Naive thymus-derived CD4-positive, alpha-beta T cell (primary cell): ENCODE measurements at regions not wholly inside any gene's neighbourhood (a gene's known extent, or its start where the extent isn't known, plus 50 kb on each side); places are given as distances from the start of the nearest gene placed in this dataset.
A peak's percentile ranks its signal among the peaks of the same experiment; 100 is the strongest.

Experiments
- ATAC-seq: fragments of 150-1000 bp; cut with Tn5 transposase; 2 replicates; pipeline ENCODE4 v1.10.0; 2021; ENCODE audit warnings: mild to moderate bottlenecking, moderate library complexity
- CTCF ChIA-PET: fragments of 350-600 bp; sonication (Branson Sonifier 250); formaldehyde crosslinking; loops from one replicate; lab custom pipeline; 2021; ENCODE audit warnings: antibody characterized with exemption; lab: Charles Lee
- POLR2A ChIA-PET: fragments of 350-600 bp; sonication (Branson Sonifier 250); formaldehyde crosslinking; loops from one replicate; lab custom pipeline; 2021; ENCODE audit warnings: antibody characterized with exemption, inconsistent platforms; lab: Charles Lee
- DNase-seq, 9 donors: peaks; one replicate each; pipeline versions ENCODE4 v3.0.0 to v3.0.0-alpha.2; 2020 to 2022; ENCODE audit warnings: mixed read lengths in 1 of 9
- H3K27ac ChIP-seq: one replicate; pipeline ENCODE4 v1.7.0; 2013; ENCODE audit warnings: mild to moderate bottlenecking, low read depth, low read length, moderate library complexity
- H3K27me3 ChIP-seq, 2 donors: one replicate each; pipeline ENCODE4 v1.7.0; 2013; ENCODE audit warnings: low read length in 2 of 2, mild to moderate bottlenecking in 2 of 2, moderate library complexity in 2 of 2; ENCODE audit not compliant: control insufficient read depth in 2 of 2, insufficient read depth in 2 of 2
- H3K36me3 ChIP-seq, 3 experiments: 1 replicate in 2 of 3; 2 replicates in 1 of 3; pipeline ENCODE4 v1.7.0; 2013; ENCODE audit warnings: low read length in 3 of 3, mild to moderate bottlenecking in 3 of 3, moderate library complexity in 1 of 3; ENCODE audit not compliant: insufficient read depth in 3 of 3, control insufficient read depth in 2 of 3
- H3K4me1 ChIP-seq, 2 donors: one replicate each; pipeline ENCODE4 v1.7.0; 2013; ENCODE audit warnings: low read length in 2 of 2, mild to moderate bottlenecking in 2 of 2, moderate library complexity in 1 of 2; ENCODE audit not compliant: control insufficient read depth in 2 of 2, insufficient read depth in 2 of 2
- H3K4me3 ChIP-seq: 2 replicates; pipeline ENCODE4 v1.7.0; 2013; ENCODE audit warnings: mild to moderate bottlenecking, low read length
- H3K9me3 ChIP-seq, 3 experiments: 1 replicate in 2 of 3; 2 replicates in 1 of 3; pipeline ENCODE4 v1.7.0; 2013; ENCODE audit warnings: low read length in 3 of 3; ENCODE audit not compliant: control insufficient read depth in 2 of 3
- H3K27ac Mint-ChIP-seq, 9 donors: one replicate each; pipeline ENCODE4 v1.8.0; 2020 to 2022; ENCODE audit warnings: mixed read lengths in 9 of 9, mild to moderate bottlenecking in 8 of 9, moderate library complexity in 5 of 9, inconsistent platforms in 2 of 9
- H3K27me3 Mint-ChIP-seq, 5 donors: one replicate each; pipeline ENCODE4 v1.8.0; 2021 to 2022; ENCODE audit warnings: mixed read lengths in 5 of 5, mild to moderate bottlenecking in 1 of 5
- H3K36me3 Mint-ChIP-seq, 5 donors: one replicate each; pipeline ENCODE4 v1.8.0; 2020 to 2022; ENCODE audit warnings: mixed read lengths in 5 of 5, mild to moderate bottlenecking in 3 of 5, inconsistent platforms in 1 of 5
- H3K4me1 Mint-ChIP-seq, 7 donors: one replicate each; pipeline ENCODE4 v1.8.0; 2020 to 2022; ENCODE audit warnings: mixed read lengths in 7 of 7, mild to moderate bottlenecking in 3 of 7, inconsistent platforms in 1 of 7
- H3K4me3 Mint-ChIP-seq, 10 donors: one replicate each; pipeline ENCODE4 v1.8.0; 2020 to 2022; ENCODE audit warnings: mild to moderate bottlenecking in 10 of 10, mixed read lengths in 10 of 10, moderate library complexity in 6 of 10, inconsistent platforms in 2 of 10
- H3K9me3 Mint-ChIP-seq, 11 donors: one replicate each; pipeline ENCODE4 v1.8.0; 2020 to 2022; ENCODE audit warnings: mixed read lengths in 11 of 11, mild to moderate bottlenecking in 4 of 11, inconsistent platforms in 1 of 11, moderate library complexity in 1 of 11
- intact Hi-C, 2 donors: fragments of 100-400 bp; cut with micrococcal nuclease; formaldehyde crosslinking; loops; one replicate each; pipeline ENCODE4 v1.15.1; 2023

DNA sequence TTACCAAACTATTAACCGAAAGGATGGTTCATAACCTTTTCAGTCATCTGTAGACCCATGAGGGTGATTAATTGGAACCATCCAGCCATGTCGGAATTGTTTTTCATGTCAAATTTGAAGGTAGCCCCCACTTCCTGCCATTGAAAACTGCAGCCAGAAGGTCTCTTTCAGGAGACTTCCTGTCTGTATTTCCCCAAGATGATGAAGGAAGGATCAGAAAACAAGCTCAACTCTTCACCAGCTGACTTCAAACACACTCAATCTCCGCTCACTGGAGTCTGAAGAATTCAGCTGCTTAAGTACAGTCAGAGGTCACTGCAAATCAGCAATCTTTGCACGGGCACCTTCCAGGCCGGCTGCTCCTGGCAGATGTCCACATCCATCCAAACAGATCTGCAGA is 291.7 kb upstream of the NPVF start:
- Histone ChIP-seq H3K9me3 (no peaks in the 10 kb centered on the region), H3K4me1 (peaks cover 0 to 45% of the 10 kb centered on the region in 2 donors), H3K27me3 (no peaks in the 10 kb centered on the region), H3K36me3 (no peaks in the 10 kb centered on the region), H3K4me3 (peak overlapping the region; percentile 17), H3K27ac (no peak overlapping the region)
- intact Hi-C loops, result loop anchor here in 1 of 2 donors (2.0 kb wide), 1 partner anchor 23 kb away; no protein-coding TSS in a partner anchor
- Mint-ChIP-seq H3K27me3 (peaks cover 0 to 3% (median 0%) of the 10 kb centered on the region in 5 donors), H3K36me3 (peaks cover 0 to 18% (median 9%) of the 10 kb centered on the region in 5 donors), H3K4me1 (peaks cover 9 to 73% (median 61%) of the 10 kb centered on the region in 7 donors), H3K9me3 (peaks cover 0 to 18% (median 2%) of the 10 kb centered on the region in 11 donors), H3K27ac (peak overlapping the region; percentile 47 to 91 (median 82)), H3K4me3 (peak overlapping the region; percentile 44 to 73 (median 64))
- CTCF ChIA-PET, result interaction anchor here (0.6 to 1.4 kb wide), 5 partner anchors 24 to 129 kb away, joined by 3 to 4 read pairs (median 3); no protein-coding TSS in a partner anchor
- DNase-seq (peak in 7 of 9 donors; percentile 13 to 55 (median 46)), ATAC-seq (peak; percentile 42)
- POLR2A ChIA-PET, result interaction anchor here (1.2 to 2.0 kb wide), 3 partner anchors 12 to 24 kb away, joined by 3 to 10 read pairs (median 5); no protein-coding TSS in a partner anchor

DNA sequence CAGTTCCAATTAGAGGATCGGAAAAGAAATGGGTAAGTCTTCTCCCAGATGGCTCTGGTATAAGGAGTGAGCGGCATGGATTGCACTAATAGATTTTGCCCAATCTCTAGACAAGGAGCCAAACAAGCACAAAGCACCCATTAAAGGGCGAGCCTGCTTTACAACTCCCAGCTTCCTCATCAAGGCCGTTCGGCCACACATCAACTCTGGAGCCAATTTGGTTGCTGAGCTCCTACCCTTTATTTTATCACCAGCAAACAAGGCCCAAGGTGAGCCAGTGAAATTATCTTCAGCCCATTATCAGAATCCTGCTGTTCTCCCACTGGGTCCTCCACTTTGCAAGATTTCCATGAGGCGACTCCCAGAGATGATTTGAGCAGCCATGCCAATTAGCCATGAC is 292.2 kb upstream of the NPVF start:
- ChIA-PET CTCF (interaction anchor here (0.7 to 1.4 kb wide), 5 partner anchors 24 to 259 kb away, joined by 3 to 4 read pairs (median 4); no protein-coding TSS in a partner anchor), POLR2A (interaction anchor here (1.2 to 2.0 kb wide), 3 partner anchors 12 to 25 kb away, joined by 3 to 10 read pairs (median 5); no protein-coding TSS in a partner anchor)
- H3K27me3 ChIP-seq, result no peaks in the 10 kb centered on the region
- no peaks in the 10 kb centered on the region for H3K36me3 ChIP-seq
- H3K4me3 ChIP-seq, result peak overlapping the region; percentile 17
- peaks cover 9 to 73% (median 61%) of the 10 kb centered on the region in 7 donors for H3K4me1 Mint-ChIP-seq
- no peak overlapping the region for H3K27ac ChIP-seq
- H3K27ac Mint-ChIP-seq, result peak overlapping the region; percentile 47 to 91 (median 82)
- no peak for DNase-seq
- intact Hi-C loops, result loop anchor here in 1 of 2 donors (2.0 kb wide), 1 partner anchor 24 kb away; no protein-coding TSS in a partner anchor
- H3K9me3 Mint-ChIP-seq, result peaks cover 0 to 15% (median 3%) of the 10 kb centered on the region in 11 donors
- peaks cover 0 to 18% (median 9%) of the 10 kb centered on the region in 5 donors for H3K36me3 Mint-ChIP-seq
- peaks cover 0 to 7% (median 0%) of the 10 kb centered on the region in 5 donors for H3K27me3 Mint-ChIP-seq
- no peaks in the 10 kb centered on the region for H3K9me3 ChIP-seq
- ATAC-seq, result no peak
- peaks cover 0 to 45% of the 10 kb centered on the region in 2 donors for H3K4me1 ChIP-seq
- peak overlapping the region; percentile 44 to 73 (median 64) for H3K4me3 Mint-ChIP-seq

DNA sequence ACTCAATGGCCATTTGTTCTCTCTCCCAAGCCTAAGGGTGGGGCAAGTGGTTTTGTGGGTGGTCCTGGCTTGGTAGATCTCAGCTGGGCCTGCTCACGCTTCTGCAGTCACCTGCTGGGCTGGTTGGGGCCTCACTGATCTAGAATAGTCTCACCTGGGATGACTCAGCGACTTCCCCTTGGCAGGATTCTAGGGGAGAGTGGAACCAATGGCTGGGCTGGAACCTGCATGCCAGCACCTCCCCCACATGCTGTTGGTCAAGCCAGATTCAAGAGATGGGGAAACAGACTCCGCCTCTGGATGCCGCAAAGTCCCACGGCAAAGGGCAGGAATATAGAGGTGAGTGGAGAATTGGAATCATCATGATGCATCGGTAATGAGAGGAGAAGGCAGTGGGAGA is 292.9 kb upstream of the NPVF start:
- Histone ChIP-seq H3K4me1 (peaks cover 0 to 45% of the 10 kb centered on the region in 2 donors), H3K4me3 (no peak overlapping the region), H3K27ac (no peak overlapping the region), H3K36me3 (no peaks in the 10 kb centered on the region), H3K9me3 (no peaks in the 10 kb centered on the region), H3K27me3 (no peaks in the 10 kb centered on the region)
- peaks cover 9 to 72% (median 60%) of the 10 kb centered on the region in 7 donors for H3K4me1 Mint-ChIP-seq
- peaks cover 0 to 14% (median 4%) of the 10 kb centered on the region in 5 donors for H3K27me3 Mint-ChIP-seq
- peaks cover 0 to 18% (median 9%) of the 10 kb centered on the region in 5 donors for H3K36me3 Mint-ChIP-seq
- peak overlapping the region in 8 of 9 donors; percentile 10 to 91 (median 76) for H3K27ac Mint-ChIP-seq
- ATAC-seq (no peak), DNase-seq (no peak)
- ChIA-PET POLR2A (no interaction called here), CTCF (interaction anchor here (0.9 kb wide), 1 partner anchor 260 kb away, joined by 4 read pairs; no protein-coding TSS in a partner anchor)
- intact Hi-C loops, result loop anchor here in 1 of 2 donors (2.0 kb wide), 1 partner anchor 24 kb away; no protein-coding TSS in a partner anchor
- H3K9me3 Mint-ChIP-seq, result peaks cover 0 to 14% (median 4%) of the 10 kb centered on the region in 11 donors
- peak overlapping the region in 3 of 10 donors; percentile 50 to 70 (median 60) for H3K4me3 Mint-ChIP-seq

DNA sequence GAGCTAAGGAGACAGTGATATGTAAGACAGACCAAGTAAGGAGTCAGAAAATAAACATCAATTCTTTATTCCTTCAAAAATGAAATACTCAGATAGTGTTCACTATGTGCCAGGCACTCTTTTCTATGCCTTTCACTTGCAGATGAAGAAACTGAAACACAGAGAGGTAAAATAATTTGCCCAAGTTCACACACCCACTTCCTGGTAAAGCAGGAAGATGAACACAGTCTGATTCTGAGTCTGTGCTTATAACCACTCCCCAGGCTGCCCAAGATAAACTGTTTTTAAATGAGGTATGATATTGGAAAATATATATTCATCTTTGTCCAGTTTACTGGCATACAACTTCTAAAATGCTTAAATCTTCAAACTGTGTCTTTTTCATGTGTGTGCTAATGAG is 294.4 kb upstream of the NPVF start:
- peak in 5 of 9 donors; percentile 19 to 35 (median 24) for DNase-seq
- Mint-ChIP-seq H3K27me3 (peaks cover 0 to 19% (median 4%) of the 10 kb centered on the region in 5 donors), H3K4me3 (peak overlapping the region; percentile 6 to 72 (median 54)), H3K36me3 (peaks cover 0 to 17% (median 9%) of the 10 kb centered on the region in 5 donors), H3K27ac (peak overlapping the region; percentile 47 to 91 (median 87)), H3K9me3 (peaks cover 0 to 14% (median 4%) of the 10 kb centered on the region in 11 donors), H3K4me1 (peaks cover 9 to 61% (median 54%) of the 10 kb centered on the region in 7 donors)
- Histone ChIP-seq H3K9me3 (no peaks in the 10 kb centered on the region), H3K27ac (peak overlapping the region; percentile 4), H3K4me1 (peaks cover 0 to 45% of the 10 kb centered on the region in 2 donors), H3K4me3 (no peak overlapping the region), H3K36me3 (no peaks in the 10 kb centered on the region), H3K27me3 (no peaks in the 10 kb centered on the region)
- intact Hi-C loops, result no loop called here
- ATAC-seq, result no peak
- CTCF ChIA-PET, result interaction anchor here (0.9 kb wide), 1 partner anchor 9 kb away, joined by 5 read pairs; no protein-coding TSS in a partner anchor
- POLR2A ChIA-PET, result no interaction called here

DNA sequence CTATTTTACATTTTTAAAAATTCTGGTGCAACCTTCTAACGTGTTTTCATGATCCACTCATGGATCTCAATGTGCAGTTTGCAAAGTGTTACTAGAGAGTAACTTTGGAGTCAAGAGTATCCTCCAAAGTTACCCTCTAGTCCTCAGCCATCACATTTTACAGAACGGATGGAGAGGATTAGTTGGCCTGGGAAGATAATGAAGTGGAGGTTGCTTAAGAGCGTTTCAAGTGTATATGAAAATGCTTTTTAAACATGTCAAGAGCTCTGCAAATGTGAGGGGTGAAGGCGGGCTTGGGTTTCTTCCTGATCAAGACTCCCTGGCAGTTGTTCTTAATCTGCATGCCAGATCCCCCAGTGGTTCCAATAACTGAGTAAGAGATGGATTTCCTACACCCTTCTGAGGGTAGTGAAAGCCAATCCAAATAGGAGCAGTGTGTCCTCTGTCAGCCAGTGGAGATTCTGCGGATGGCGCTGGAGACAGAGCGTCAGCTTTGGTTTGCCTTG is 299.4 kb upstream of the NPVF start:
- no peaks in the 10 kb centered on the region for H3K9me3 ChIP-seq
- peaks cover 0 to 7% of the 10 kb centered on the region in 2 donors for H3K4me1 ChIP-seq
- no peak for ATAC-seq
- intact Hi-C loops, result no loop called here
- no peaks in the 10 kb centered on the region for H3K27me3 ChIP-seq
- peaks cover 0 to 8% (median 4%) of the 10 kb centered on the region in 11 donors for H3K9me3 Mint-ChIP-seq
- peaks cover 0 to 11% (median 5%) of the 10 kb centered on the region in 5 donors for H3K36me3 Mint-ChIP-seq
- ChIA-PET POLR2A (interaction anchor here (1.0 kb wide), 1 partner anchor 14 kb away, joined by 3 read pairs; no protein-coding TSS in a partner anchor), CTCF (interaction anchor here (1.4 kb wide), 1 partner anchor 268 kb away, joined by 3 read pairs; no protein-coding TSS in a partner anchor)
- H3K27ac ChIP-seq, result no peak overlapping the region
- no peak overlapping the region for H3K4me3 Mint-ChIP-seq
- DNase-seq, result no peak
- no peak overlapping the region for H3K4me3 ChIP-seq
- H3K27ac Mint-ChIP-seq, result no peak overlapping the region
- H3K4me1 Mint-ChIP-seq, result peaks cover 0 to 16% (median 12%) of the 10 kb centered on the region in 7 donors
- H3K36me3 ChIP-seq, result no peaks in the 10 kb centered on the region
- peaks cover 0 to 25% (median 5%) of the 10 kb centered on the region in 5 donors for H3K27me3 Mint-ChIP-seq

DNA sequence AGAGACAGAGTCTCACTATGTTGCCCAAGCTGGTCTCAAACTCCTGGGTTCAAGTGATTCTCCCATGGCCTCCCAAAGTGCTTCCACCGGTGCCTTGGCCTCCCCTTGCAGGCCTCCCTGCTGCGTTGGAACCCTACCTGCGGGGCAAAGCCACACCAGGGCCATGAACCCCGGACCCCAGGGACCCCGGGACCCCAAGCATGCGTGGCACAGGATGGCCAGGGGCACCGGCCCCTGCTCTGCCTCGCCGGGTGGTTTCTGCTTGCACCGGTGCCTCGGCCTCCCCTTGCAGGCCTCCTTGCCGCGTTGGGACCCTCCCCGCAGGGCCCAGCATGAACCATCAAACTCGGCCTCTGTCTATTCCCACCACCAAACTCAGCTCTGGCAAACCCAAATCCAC is 301.0 kb upstream of the NPVF start:
- peaks cover 0 to 4% (median 0%) of the 10 kb centered on the region in 11 donors for H3K9me3 Mint-ChIP-seq
- Histone ChIP-seq H3K4me1 (no peaks in the 10 kb centered on the region), H3K4me3 (no peak overlapping the region), H3K9me3 (no peaks in the 10 kb centered on the region), H3K27ac (no peak overlapping the region), H3K36me3 (no peaks in the 10 kb centered on the region), H3K27me3 (no peaks in the 10 kb centered on the region)
- POLR2A ChIA-PET, result no interaction called here
- H3K27me3 Mint-ChIP-seq, result peaks cover 0 to 30% (median 5%) of the 10 kb centered on the region in 5 donors
- H3K4me1 Mint-ChIP-seq, result peaks cover 0 to under 1% (median 0%) of the 10 kb centered on the region in 7 donors
- CTCF ChIA-PET, result no interaction called here
- intact Hi-C loops, result no loop called here
- peaks cover 0 to 5% (median 0%) of the 10 kb centered on the region in 5 donors for H3K36me3 Mint-ChIP-seq
- no peak overlapping the region for H3K4me3 Mint-ChIP-seq
- DNase-seq (no peak), ATAC-seq (no peak)
- no peak overlapping the region for H3K27ac Mint-ChIP-seq
